ENCODE measurements at regions not wholly inside any gene's neighbourhood (a gene's known extent, or its start where the extent isn't known, plus 50 kb on each side); places are given as distances from the start of the nearest gene placed in this dataset.

GRCh38 chr5:175060257-175060656 lies 335.9 kb downstream of the MSX2 start:
- TF ChIP-seq POLR2AphosphoS5 (IDR thresholded peaks at IDR 0.05; ENCODE audit: insufficient read depth in 1 of 2, low read depth in 1 of 2) (no peak), POLR2A (IDR thresholded peaks at IDR 0.05) (no peak)
- TF ChIP-seq, protein P1, sequence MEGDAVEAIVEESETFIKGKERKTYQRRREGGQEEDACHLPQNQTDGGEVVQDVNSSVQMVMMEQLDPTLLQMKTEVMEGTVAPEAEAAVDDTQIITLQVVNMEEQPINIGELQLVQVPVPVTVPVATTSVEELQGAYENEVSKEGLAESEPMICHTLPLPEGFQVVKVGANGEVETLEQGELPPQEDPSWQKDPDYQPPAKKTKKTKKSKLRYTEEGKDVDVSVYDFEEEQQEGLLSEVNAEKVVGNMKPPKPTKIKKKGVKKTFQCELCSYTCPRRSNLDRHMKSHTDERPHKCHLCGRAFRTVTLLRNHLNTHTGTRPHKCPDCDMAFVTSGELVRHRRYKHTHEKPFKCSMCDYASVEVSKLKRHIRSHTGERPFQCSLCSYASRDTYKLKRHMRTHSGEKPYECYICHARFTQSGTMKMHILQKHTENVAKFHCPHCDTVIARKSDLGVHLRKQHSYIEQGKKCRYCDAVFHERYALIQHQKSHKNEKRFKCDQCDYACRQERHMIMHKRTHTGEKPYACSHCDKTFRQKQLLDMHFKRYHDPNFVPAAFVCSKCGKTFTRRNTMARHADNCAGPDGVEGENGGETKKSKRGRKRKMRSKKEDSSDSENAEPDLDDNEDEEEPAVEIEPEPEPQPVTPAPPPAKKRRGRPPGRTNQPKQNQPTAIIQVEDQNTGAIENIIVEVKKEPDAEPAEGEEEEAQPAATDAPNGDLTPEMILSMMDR (IDR thresholded peaks at IDR 0.05): no peak
